Ovary (tissue), 1 donor: ENCODE measurements at regions not wholly inside any gene's neighbourhood (a gene's known extent, or its start where the extent isn't known, plus 50 kb on each side); places are given as distances from the start of the nearest gene placed in this dataset.
"Not testable (repeated sequence)": the region's sequence is repeated elsewhere in the genome, so short reads cannot be mapped to it uniquely, and the experiment has no call there.

Source experiments
- EP300 ChIP-seq: sonication (generic); formaldehyde crosslinking; IDR thresholded peaks from one replicate; pipeline ENCODE4 v1.6.1; 2017; ENCODE audit warnings: antibody characterized with exemption
- POLR2A ChIP-seq: fragments of 450-650 bp; IDR thresholded peaks from one replicate; pipeline ENCODE4 v1.6.1; 2017; ENCODE audit warnings: antibody characterized with exemption, mild to moderate bottlenecking, moderate library complexity

- TF ChIP-seq POLR2A, EP300: not testable (repeated sequence)
These were observed 361.4 kb downstream of the ZBBX start for GRCh38 chr3:167018591-167019111.
